CD1c-positive myeloid dendritic cell (primary cell): ENCODE measurements at regions not wholly inside any gene's neighbourhood (a gene's known extent, or its start where the extent isn't known, plus 50 kb on each side); places are given as distances from the start of the nearest gene placed in this dataset.

Source experiments
- DNase-seq: peaks from one replicate; pipeline ENCODE4 v3.0.0-alpha.2; 2016; ENCODE audit errors: extremely low spot score

GRCh38 chr6:47932575-47932974 lies 150.7 kb downstream of the OPN5 start:
- no peak for DNase-seq

- DNase-seq, result no peak
Observed at GRCh38 chr6:47924001-47924400, 142.2 kb downstream of the OPN5 start.

GRCh38 chr6:47922391-47922790 lies 140.6 kb downstream of the OPN5 start:
- no peak for DNase-seq

- DNase-seq, result no peak
Observed at GRCh38 chr6:47919875-47920274, 138.0 kb downstream of the OPN5 start.

- DNase-seq, result no peak
Observed at GRCh38 chr6:47917811-47918210, 136.0 kb downstream of the OPN5 start.

GRCh38 chr6:47917202-47917601 lies 135.4 kb downstream of the OPN5 start:
- DNase-seq, result no peak

GRCh38 chr6:47915017-47915416 lies 133.2 kb downstream of the OPN5 start:
- DNase-seq, result no peak

- DNase-seq, result no peak
Observed at GRCh38 chr6:47908271-47908670, 126.4 kb downstream of the OPN5 start.

- no peak for DNase-seq
Observed at GRCh38 chr6:47905717-47906116, 123.9 kb downstream of the OPN5 start.

GRCh38 chr6:47897247-47897646 lies 115.4 kb downstream of the OPN5 start:
- no peak for DNase-seq

GRCh38 chr6:47890326-47890875 lies 108.6 kb downstream of the OPN5 start:
- DNase-seq, result no peak

GRCh38 chr6:47879015-47879414 lies 97.2 kb downstream of the OPN5 start:
- no peak for DNase-seq
